ENCODE measurements at regions not wholly inside any gene's neighbourhood (a gene's known extent, or its start where the extent isn't known, plus 50 kb on each side); places are given as distances from the start of the nearest gene placed in this dataset.

DNA sequence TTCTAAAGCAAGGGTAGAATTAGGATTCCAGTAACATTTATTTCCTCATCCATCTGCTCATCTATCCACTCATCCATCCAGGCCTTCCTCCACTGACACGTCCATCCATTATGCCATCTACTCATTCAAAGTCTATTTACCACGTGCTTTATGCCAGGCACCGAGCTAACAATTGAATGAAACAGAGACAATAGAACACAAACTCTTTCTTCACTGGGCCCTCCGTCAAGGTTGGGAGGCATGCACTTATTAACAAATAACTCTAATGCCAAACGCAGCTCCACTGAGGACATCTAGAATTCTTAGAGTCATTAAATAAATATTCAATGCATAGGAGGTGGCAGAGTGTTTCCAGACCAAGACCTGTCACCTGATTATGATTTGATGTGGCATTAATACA lies 262.7 kb downstream of the CYRIA start:
- H3K9me3 Mint-ChIP-seq = no peaks in the 10 kb centered on the region
- ATAC-seq (ENCODE audit: low read depth) = no peak

DNA sequence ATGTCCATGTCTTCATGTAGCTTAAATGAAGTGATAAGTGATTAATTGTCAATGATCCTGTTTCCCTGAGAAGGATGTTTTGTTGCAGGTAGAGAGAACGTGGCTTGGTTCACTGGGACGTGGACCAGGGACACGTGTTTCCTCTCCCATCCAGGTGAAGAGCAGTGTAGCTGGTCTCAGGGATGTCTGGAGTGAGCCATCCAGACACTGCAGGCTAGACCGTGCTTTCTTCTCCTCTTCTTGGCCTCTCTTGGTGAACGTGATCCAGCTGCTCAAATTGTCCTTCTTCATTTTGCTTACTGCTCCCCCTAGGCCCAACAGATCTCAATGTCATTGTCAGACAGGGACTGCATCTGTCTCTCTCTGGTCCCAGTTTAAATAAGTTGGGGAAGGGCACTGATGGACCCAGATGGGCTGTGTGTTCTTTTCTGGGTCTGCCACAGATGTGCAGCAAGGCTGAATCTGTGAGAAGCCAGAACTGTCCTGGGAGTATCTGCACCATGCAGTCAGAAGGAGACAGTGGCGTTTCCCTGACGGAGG lies 263.8 kb downstream of the CYRIA start:
- POLR2A ChIA-PET = no interaction called here
- H3K36me3 Mint-ChIP-seq = no peaks in the 10 kb centered on the region
- DNase-seq = no peak
- H3K27me3 Mint-ChIP-seq = no peaks in the 10 kb centered on the region
- H3K27ac Mint-ChIP-seq = no peak overlapping the region
- ATAC-seq (ENCODE audit: low read depth) = no peak
- H3K4me3 Mint-ChIP-seq = no peak overlapping the region
- no peaks in the 10 kb centered on the region for H3K4me1 Mint-ChIP-seq
- no peaks in the 10 kb centered on the region for H3K9me3 Mint-ChIP-seq

More for the DNA sequence above, 262.7 kb downstream of the CYRIA start:
- Mint-ChIP-seq H3K4me3 (no peak overlapping the region), H3K27me3 (no peaks in the 10 kb centered on the region), H3K27ac (no peak overlapping the region), H3K36me3 (no peaks in the 10 kb centered on the region), H3K4me1 (no peaks in the 10 kb centered on the region)
- POLR2A ChIA-PET = no interaction called here
- DNase-seq = no peak

DNA sequence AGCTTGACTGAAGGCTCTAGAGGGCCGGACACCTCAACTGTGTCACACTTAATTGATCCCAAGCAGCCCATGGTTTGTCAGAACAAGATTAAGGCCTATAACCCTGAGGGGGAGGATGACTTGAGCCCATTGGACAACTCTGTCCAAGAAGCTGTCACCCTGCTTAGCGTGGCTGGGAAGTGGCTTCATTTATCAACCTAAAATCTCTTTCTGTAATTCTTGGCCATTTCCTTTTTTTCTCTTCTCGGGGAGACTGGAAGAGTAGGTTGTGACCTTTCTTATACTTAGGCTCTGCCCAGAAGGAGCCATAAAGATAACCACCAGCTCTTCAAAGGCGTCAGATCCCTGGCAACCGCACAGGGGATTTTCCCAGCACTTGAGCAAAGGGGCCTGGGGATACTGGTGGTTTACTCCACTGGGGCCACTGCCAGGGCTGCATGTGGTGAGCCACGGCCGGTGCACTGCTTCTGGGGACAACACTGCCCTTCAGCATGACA lies 265.5 kb downstream of the CYRIA start:
- Mint-ChIP-seq H3K4me1 (no peaks in the 10 kb centered on the region), H3K4me3 (no peak overlapping the region), H3K36me3 (no peaks in the 10 kb centered on the region), H3K27ac (no peak overlapping the region), H3K9me3 (no peaks in the 10 kb centered on the region), H3K27me3 (no peaks in the 10 kb centered on the region)
- DNase-seq (no peak), ATAC-seq (ENCODE audit: low read depth) (no peak)
- POLR2A ChIA-PET = no interaction called here

DNA sequence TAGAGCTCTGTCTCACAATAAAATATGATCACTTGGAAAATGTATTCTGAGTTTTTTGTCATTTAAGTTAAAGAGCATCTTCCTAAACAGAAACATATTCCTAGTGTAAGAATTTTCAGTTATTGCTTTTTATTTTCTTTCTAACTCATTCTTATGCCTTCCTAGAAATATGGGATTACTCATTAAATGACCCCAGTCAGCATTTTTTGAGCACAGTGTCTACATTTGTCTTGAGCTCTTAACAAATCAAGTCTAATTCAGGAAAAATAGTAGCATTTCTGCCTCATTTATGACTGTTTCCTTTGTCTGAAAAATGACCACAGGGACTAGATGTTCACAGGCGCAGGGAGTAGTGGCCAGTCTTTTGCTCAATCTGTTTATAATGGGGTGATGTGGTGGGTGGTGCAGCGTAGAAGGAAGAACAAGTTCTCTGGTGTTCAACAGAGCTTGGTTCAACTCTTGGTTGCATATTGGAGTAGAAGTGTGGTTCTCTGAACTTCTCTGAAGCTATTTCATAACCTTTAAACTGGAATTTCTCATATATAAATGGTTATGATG lies 267.1 kb downstream of the CYRIA start:
- H3K36me3 Mint-ChIP-seq = no peaks in the 10 kb centered on the region
- no peaks in the 10 kb centered on the region for H3K4me1 Mint-ChIP-seq
- no peaks in the 10 kb centered on the region for H3K27me3 Mint-ChIP-seq
- ATAC-seq (ENCODE audit: low read depth) = no peak
- no peaks in the 10 kb centered on the region for H3K9me3 Mint-ChIP-seq
- no peak overlapping the region for H3K27ac Mint-ChIP-seq
- DNase-seq = no peak
- H3K4me3 Mint-ChIP-seq = no peak overlapping the region
- POLR2A ChIA-PET = no interaction called here

DNA sequence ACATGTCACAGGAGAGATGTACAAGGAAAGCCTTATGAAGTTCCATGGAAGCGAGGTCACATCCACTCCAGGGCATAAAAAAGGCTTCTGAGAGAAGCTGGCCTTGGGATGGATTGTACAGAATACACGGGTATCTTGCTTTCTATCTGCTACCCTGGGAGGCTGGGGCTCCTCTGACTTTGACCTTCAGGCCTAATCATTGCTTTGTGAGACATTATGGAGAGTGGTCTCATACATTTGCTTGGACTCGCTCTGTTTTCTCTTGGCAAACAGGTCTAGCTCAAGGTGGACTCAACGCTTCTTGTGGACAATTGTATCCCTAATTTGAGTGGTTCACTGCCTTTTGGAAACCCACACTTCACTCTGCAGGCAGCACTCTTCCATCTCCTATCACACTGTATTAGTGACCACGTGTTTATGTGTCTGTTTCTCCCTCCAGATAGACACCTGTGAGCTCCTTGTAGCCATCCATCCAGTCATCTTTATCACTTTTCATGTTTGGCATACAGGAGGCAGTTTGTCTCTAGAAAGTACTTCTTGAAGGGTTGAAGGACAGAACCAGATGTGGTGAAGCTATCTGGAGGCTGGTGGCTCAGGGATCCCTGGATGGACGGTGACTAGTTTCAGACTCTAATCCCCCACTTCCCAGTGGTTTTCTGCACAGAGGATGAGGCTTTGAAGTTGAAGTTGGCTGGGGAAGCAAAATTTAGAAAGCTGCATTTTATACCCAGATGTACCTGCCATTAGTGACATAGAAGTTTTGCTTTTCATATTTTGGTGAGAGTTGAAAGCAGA lies 267.8 kb downstream of the CYRIA start:
- Mint-ChIP-seq H3K9me3 (no peaks in the 10 kb centered on the region), H3K4me3 (no peak overlapping the region), H3K36me3 (no peaks in the 10 kb centered on the region), H3K27me3 (no peaks in the 10 kb centered on the region), H3K27ac (no peak overlapping the region), H3K4me1 (no peaks in the 10 kb centered on the region)
- ATAC-seq (ENCODE audit: low read depth) (no peak), DNase-seq (no peak)
- POLR2A ChIA-PET = no interaction called here

DNA sequence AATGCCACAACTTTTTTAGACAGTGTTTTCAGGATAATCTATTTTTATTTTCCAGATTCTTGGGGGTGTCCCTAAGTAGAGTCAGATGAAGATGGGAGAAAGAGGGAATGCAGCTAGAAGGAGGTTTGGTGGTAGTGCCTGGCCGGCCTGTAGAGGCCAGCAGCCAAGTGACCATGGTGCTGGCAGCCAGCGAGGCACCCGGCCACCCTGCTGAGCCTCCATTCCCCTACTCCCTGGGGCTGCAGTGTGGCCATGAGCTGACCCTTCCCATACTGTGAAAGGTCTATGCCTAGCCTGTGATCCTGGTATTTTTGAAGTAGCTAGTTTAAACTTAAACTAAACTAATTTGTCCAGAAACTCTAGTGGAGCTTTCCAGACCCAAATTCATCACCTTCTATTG lies 268.6 kb downstream of the CYRIA start:
- no peak overlapping the region for H3K4me3 Mint-ChIP-seq
- no peak overlapping the region for H3K27ac Mint-ChIP-seq
- no peaks in the 10 kb centered on the region for H3K27me3 Mint-ChIP-seq
- no peaks in the 10 kb centered on the region for H3K36me3 Mint-ChIP-seq
- ATAC-seq (ENCODE audit: low read depth) (no peak), DNase-seq (no peak)
- POLR2A ChIA-PET = no interaction called here
- no peaks in the 10 kb centered on the region for H3K9me3 Mint-ChIP-seq
- H3K4me1 Mint-ChIP-seq = no peaks in the 10 kb centered on the region

DNA sequence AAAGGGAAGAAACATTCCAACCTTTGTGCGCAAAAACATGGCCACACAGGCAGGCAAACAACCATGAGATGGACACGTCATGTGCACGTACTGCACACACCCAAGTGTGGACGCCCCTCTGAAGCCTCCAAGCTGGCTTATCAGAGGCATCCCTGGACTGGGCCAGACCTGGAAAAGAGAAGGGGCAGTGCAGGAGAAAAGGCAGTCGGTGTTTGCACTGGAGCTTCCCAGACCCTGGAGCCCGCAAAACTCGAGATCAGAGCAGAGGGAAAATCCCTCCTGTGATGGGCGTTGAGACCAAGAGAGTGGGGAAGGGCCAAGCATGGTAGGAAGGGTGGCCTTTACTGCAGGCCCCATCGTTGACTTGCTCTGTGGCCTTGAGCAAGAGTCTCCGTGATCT lies 269.5 kb downstream of the CYRIA start:
- H3K9me3 Mint-ChIP-seq = no peaks in the 10 kb centered on the region
- H3K4me1 Mint-ChIP-seq = no peaks in the 10 kb centered on the region
- H3K4me3 Mint-ChIP-seq = no peak overlapping the region
- POLR2A ChIA-PET = no interaction called here
- H3K27ac Mint-ChIP-seq = no peak overlapping the region
- no peaks in the 10 kb centered on the region for H3K27me3 Mint-ChIP-seq
- DNase-seq (no peak), ATAC-seq (ENCODE audit: low read depth) (no peak)
- H3K36me3 Mint-ChIP-seq = no peaks in the 10 kb centered on the region

DNA sequence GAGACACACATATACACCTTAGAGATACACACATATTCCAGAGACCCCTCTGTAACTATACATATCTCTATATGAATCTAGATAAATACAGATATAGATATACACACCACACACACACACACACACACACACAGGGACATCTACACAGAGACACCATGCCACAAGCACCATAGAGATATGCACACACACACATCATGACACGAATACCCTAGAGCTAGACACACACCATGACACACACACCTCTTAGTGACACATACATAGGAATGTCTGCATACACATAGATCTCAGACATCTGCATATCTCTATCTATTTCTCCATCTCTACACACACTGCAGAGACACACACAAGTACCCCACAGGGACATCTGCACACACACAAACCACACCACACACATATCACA lies 270.0 kb downstream of the CYRIA start:
- H3K27ac Mint-ChIP-seq = no peak overlapping the region
- no peaks in the 10 kb centered on the region for H3K9me3 Mint-ChIP-seq
- H3K27me3 Mint-ChIP-seq = no peaks in the 10 kb centered on the region
- no peaks in the 10 kb centered on the region for H3K36me3 Mint-ChIP-seq
- DNase-seq (no peak), ATAC-seq (ENCODE audit: low read depth) (no peak)
- H3K4me3 Mint-ChIP-seq = no peak overlapping the region
- no peaks in the 10 kb centered on the region for H3K4me1 Mint-ChIP-seq
- POLR2A ChIA-PET = no interaction called here

DNA sequence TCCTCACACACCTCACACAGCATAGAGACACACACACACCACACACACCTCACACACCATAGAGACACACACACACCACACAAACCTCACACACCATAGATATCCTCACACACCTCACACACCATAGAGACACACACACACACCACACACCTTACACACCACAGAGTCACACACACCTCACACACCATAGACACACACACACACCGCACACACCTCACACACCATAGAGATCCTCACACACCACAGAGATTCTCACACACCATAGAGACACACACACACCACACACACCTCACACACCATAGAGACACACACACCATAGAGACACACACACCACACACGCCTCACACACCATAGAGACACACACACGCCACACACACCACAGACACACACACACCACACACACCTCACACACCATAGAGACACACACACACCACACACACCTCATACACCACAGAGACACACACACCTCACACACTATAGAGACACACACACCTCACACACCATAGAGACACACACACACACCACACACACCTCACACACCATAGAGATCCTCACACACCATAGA lies 270.6 kb downstream of the CYRIA start:
- DNase-seq (no peak), ATAC-seq (ENCODE audit: low read depth) (no peak)
- H3K27ac Mint-ChIP-seq = no peak overlapping the region
- H3K27me3 Mint-ChIP-seq = no peaks in the 10 kb centered on the region
- no peak overlapping the region for H3K4me3 Mint-ChIP-seq
- H3K9me3 Mint-ChIP-seq = no peaks in the 10 kb centered on the region
- no peaks in the 10 kb centered on the region for H3K4me1 Mint-ChIP-seq
- no peaks in the 10 kb centered on the region for H3K36me3 Mint-ChIP-seq
- POLR2A ChIA-PET = no interaction called here

DNA sequence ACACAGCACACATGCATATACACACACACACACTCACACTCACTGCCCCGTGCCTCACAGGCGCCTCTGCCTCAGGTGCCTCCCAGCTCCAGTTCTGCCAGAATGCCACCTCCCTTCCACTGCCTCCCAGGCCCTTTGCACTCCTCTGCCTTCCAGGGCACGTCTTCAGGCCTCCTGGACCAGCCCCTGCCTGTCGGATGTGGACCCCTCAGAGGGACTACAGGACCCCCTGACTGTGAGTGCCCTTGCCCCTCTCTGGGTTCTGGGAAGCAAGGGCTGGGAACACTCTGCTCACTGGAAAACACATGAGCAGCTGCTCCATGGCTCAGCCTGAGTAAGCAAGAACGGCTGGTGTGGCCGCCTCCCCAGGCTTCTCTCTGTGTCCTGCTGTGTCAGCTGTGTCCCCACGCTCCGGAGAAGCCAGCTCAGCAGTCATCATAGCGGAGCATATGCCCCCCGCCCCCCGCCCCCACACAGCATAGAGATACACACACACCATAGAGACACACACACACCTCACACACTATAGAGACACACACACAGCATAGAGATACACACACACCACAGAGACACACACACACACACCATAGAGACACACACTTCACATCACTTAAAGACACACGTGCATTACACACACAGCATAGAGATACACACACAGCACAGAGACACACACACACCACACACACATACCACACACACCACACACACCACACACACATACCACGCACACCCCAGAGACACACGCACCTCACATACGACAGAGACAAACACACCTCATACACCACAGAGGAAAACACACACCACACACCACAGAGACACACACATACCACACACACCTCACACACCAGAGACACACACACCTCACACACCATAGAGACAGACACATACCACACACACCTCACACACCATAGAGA lies 271.3 kb downstream of the CYRIA start:
- no peak for DNase-seq
- no peaks in the 10 kb centered on the region for H3K9me3 Mint-ChIP-seq
- H3K36me3 Mint-ChIP-seq = no peaks in the 10 kb centered on the region
- no peaks in the 10 kb centered on the region for H3K27me3 Mint-ChIP-seq
- POLR2A ChIA-PET = no interaction called here
- H3K4me3 Mint-ChIP-seq = no peak overlapping the region
- H3K27ac Mint-ChIP-seq = no peak overlapping the region
- no peaks in the 10 kb centered on the region for H3K4me1 Mint-ChIP-seq
- no peak for ATAC-seq (ENCODE audit: low read depth)

DNA sequence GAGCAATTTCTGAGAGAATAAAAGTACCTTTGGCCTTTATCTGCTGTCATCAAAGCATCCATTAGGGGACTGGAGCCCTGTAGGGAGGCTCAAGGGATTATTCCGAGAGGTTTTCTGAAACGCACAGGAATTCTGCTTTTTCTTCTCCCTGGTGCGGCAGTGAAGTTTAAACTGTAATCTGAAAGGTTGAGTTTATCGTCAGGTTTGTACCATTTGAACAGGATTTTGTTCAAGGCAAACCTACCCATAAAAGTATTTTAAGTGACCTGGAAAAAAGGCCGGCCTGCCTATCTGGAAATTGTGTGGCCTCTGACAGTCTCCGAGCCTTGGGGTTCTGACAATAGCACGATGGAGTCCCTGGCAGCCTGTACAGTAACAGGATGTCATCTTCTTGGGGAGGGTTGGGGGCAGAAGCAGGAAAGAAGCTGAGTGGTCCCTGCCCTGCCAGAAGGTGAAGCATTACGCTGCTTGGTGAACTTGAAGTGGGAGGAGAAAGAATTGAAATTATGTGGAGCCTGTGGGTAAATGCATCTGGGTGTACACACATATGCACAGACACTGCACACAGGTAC lies 272.0 kb downstream of the CYRIA start:
- Mint-ChIP-seq H3K9me3 (no peaks in the 10 kb centered on the region), H3K4me1 (no peaks in the 10 kb centered on the region), H3K27ac (no peak overlapping the region), H3K4me3 (no peak overlapping the region), H3K27me3 (no peaks in the 10 kb centered on the region), H3K36me3 (no peaks in the 10 kb centered on the region)
- DNase-seq (no peak), ATAC-seq (ENCODE audit: low read depth) (no peak)
- POLR2A ChIA-PET = no interaction called here

DNA sequence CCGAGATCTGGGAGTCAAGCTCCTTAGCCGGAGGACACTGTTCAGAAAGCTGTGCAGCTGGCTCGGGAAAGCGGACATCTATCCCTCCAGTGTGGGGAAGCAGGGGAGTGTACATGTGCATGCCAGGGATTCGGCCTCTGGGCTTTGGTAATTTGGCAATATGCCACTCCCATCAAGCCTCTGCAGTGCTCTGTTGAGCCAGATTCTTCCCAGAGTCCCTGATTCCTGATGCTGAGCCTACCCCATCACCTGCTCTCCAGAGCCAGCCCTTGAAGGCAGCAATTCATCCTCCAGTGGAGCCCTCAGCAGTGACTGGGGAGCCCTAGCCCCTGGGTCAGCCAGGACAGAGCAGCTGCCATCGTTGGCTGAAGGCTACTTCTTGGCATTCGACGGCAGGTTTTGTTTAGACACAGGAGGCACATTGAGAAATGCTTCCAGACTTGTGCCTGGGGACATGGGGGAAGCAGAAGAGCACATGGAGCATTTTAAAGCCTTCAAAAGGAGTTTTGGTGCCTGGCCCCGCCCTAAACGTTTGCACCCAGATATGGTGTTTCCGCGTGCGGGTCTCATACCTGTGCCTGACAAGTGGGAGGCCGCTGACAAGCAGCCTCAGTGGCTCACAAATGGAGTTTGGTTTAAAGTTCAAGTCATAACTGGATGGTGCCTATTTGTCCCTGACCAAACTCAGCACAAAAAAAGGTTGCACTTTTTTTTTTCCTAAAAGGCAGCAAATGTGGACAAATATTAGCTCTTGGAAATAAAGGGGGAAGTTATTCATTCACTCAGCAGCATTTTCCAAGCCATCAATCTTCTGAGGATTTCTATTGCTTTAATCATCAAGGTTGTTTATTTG lies 272.8 kb downstream of the CYRIA start:
- Mint-ChIP-seq H3K27ac (no peak overlapping the region), H3K9me3 (no peaks in the 10 kb centered on the region), H3K4me3 (no peak overlapping the region), H3K4me1 (no peaks in the 10 kb centered on the region), H3K27me3 (no peaks in the 10 kb centered on the region), H3K36me3 (no peaks in the 10 kb centered on the region)
- DNase-seq (no peak), ATAC-seq (ENCODE audit: low read depth) (no peak)
- POLR2A ChIA-PET = no interaction called here

All from activated naive CD8-positive, alpha-beta T cell treated with anti-CD3 and anti-CD28 coated beads, Interleukin-2, amount 10 ng/mL, durations not matched to agents 7 days and 5 days (primary cell).